Ascending aorta (tissue), 2 donors: ENCODE measurements at regions not wholly inside any gene's neighbourhood (a gene's known extent, or its start where the extent isn't known, plus 50 kb on each side); places are given as distances from the start of the nearest gene placed in this dataset.

Source experiments
- DNase-seq, 2 donors: peaks; one replicate each; pipeline ENCODE4 v3.0.0-alpha.2; 2019; ENCODE audit warnings: low spot score in 2 of 2
- H3K27ac ChIP-seq, 2 donors: fragments of 200-600 bp; sonication (generic); one replicate each; pipeline ENCODE4 v1.5.1; 2016 to 2017; ENCODE audit warnings: mild to moderate bottlenecking in 1 of 2
- H3K27me3 ChIP-seq: fragments of 200-600 bp; sonication (generic); one replicate; pipeline ENCODE4 v1.5.1; 2017
- H3K36me3 ChIP-seq, 2 donors: fragments of 200-600 bp; sonication (generic); one replicate each; pipeline ENCODE4 v1.5.1; 2016
- H3K4me1 ChIP-seq, 2 donors: fragments of 200-600 bp; sonication (generic); one replicate each; pipeline ENCODE4 v1.5.1; 2016 to 2017; ENCODE audit warnings: mild to moderate bottlenecking in 1 of 2
- H3K4me3 ChIP-seq, 2 donors: fragments of 200-600 bp; sonication (generic); one replicate each; pipeline ENCODE4 v1.5.1; 2016 to 2017; ENCODE audit warnings: mild to moderate bottlenecking in 1 of 2
- H3K9me3 ChIP-seq, 2 donors: fragments of 200-600 bp; sonication (generic); one replicate each; pipeline ENCODE4 v1.5.1; 2016
- CTCF ChIP-seq, 3 experiments: fragments of 200-600 bp in 2 of 3; fragments of 450-650 bp in 1 of 3; sonication (generic) in 2 of 3; IDR thresholded peaks; one replicate each; pipeline ENCODE4 v1.5.1; 2016 to 2019; ENCODE audit warnings: antibody characterized with exemption in 3 of 3, mild to moderate bottlenecking in 1 of 3, moderate library complexity in 1 of 3
- intact Hi-C: fragments of 100-400 bp; cut with DNase I; formaldehyde crosslinking; loops from one replicate; pipeline ENCODE4 v1.15.1; 2023

GRCh38 chr5:74371621-74372020 is 268.9 kb downstream of the ENC1 start:
- no peak for DNase-seq
- no peaks in the 10 kb centered on the region for H3K9me3 ChIP-seq
- H3K4me1 ChIP-seq: no peaks in the 10 kb centered on the region
- H3K27me3 ChIP-seq: no peaks in the 10 kb centered on the region
- H3K27ac ChIP-seq: no peak overlapping the region
- no peaks in the 10 kb centered on the region for H3K36me3 ChIP-seq
- intact Hi-C loops: no loop called here
- H3K4me3 ChIP-seq: no peak overlapping the region
- TF ChIP-seq CTCF (IDR thresholded peaks at IDR 0.05): no peak

- H3K4me1 ChIP-seq: no peaks in the 10 kb centered on the region
- H3K36me3 ChIP-seq: no peaks in the 10 kb centered on the region
- no peaks in the 10 kb centered on the region for H3K27me3 ChIP-seq
- H3K9me3 ChIP-seq: peaks cover 0 to 3% of the 10 kb centered on the region in 2 donors
- no peak overlapping the region for H3K27ac ChIP-seq
- no peak overlapping the region for H3K4me3 ChIP-seq
- TF ChIP-seq CTCF (IDR thresholded peaks at IDR 0.05): no peak
- intact Hi-C loops: no loop called here
- DNase-seq: no peak
Measured at GRCh38 chr5:74370168-74370567, 270.4 kb downstream of the ENC1 start.

GRCh38 chr5:74369173-74369572 is 271.4 kb downstream of the ENC1 start:
- no peak for TF ChIP-seq CTCF (IDR thresholded peaks at IDR 0.05)
- intact Hi-C loops: no loop called here
- no peaks in the 10 kb centered on the region for H3K36me3 ChIP-seq
- no peak overlapping the region for H3K4me3 ChIP-seq
- no peaks in the 10 kb centered on the region for H3K4me1 ChIP-seq
- no peak for DNase-seq
- H3K9me3 ChIP-seq: peaks cover 0 to 3% of the 10 kb centered on the region in 2 donors
- H3K27me3 ChIP-seq: no peaks in the 10 kb centered on the region
- no peak overlapping the region for H3K27ac ChIP-seq

GRCh38 chr5:74367934-74368333 is 272.6 kb downstream of the ENC1 start:
- Histone ChIP-seq H3K4me1 (no peaks in the 10 kb centered on the region), H3K27ac (no peak overlapping the region)

GRCh38 chr5:74367241-74367733 is 273.2 kb downstream of the ENC1 start:
- Histone ChIP-seq H3K36me3 (no peaks in the 10 kb centered on the region), H3K4me3 (no peak overlapping the region), H3K9me3 (peaks cover 0 to 3% of the 10 kb centered on the region in 2 donors), H3K4me1 (no peaks in the 10 kb centered on the region), H3K27ac (no peak overlapping the region), H3K27me3 (no peaks in the 10 kb centered on the region)
- intact Hi-C loops: no loop called here
- TF ChIP-seq CTCF (IDR thresholded peaks at IDR 0.05): no peak
- no peak for DNase-seq

More at GRCh38 chr5:74367934-74368333, 272.6 kb downstream of the ENC1 start:
- H3K27me3 ChIP-seq: no peaks in the 10 kb centered on the region
- intact Hi-C loops: no loop called here
- TF ChIP-seq CTCF (IDR thresholded peaks at IDR 0.05): no peak
- peaks cover 0 to 3% of the 10 kb centered on the region in 2 donors for H3K9me3 ChIP-seq
- no peaks in the 10 kb centered on the region for H3K36me3 ChIP-seq
- no peak for DNase-seq
- no peak overlapping the region for H3K4me3 ChIP-seq

- Histone ChIP-seq H3K36me3 (no peaks in the 10 kb centered on the region), H3K27ac (no peak overlapping the region), H3K27me3 (no peaks in the 10 kb centered on the region), H3K4me3 (no peak overlapping the region), H3K4me1 (no peaks in the 10 kb centered on the region), H3K9me3 (peaks cover 0 to 3% of the 10 kb centered on the region in 2 donors)
- intact Hi-C loops: no loop called here
- DNase-seq: no peak
- no peak for TF ChIP-seq CTCF (IDR thresholded peaks at IDR 0.05)
Measured at GRCh38 chr5:74365723-74366122, 274.8 kb downstream of the ENC1 start.
